ENCODE measurements at regions not wholly inside any gene's neighbourhood (a gene's known extent, or its start where the extent isn't known, plus 50 kb on each side); places are given as distances from the start of the nearest gene placed in this dataset.
"Not testable (repeated sequence)": the region's sequence is repeated elsewhere in the genome, so short reads cannot be mapped to it uniquely, and the experiment has no call there.

DNA sequence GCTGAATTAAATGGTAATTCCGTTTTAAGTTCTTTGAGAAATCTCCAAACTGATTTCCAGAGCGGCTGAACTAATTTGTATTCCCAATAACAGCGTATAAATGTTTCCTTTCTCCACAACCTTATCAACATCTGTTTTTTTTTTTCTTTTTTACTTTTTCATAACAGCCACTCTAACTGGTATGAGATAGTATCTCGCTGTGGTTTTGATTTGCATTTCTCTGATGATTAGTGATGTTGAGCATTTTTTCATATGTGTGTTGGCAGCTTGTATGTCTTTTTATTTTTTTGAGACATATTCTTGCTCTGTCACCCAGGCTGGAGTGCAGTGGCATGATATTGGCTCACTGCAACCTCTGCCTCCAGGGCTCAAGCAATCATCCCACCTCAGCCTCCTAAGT lies 2018.3 kb upstream of the ACO1 start:
- TF ChIP-seq, protein P1, sequence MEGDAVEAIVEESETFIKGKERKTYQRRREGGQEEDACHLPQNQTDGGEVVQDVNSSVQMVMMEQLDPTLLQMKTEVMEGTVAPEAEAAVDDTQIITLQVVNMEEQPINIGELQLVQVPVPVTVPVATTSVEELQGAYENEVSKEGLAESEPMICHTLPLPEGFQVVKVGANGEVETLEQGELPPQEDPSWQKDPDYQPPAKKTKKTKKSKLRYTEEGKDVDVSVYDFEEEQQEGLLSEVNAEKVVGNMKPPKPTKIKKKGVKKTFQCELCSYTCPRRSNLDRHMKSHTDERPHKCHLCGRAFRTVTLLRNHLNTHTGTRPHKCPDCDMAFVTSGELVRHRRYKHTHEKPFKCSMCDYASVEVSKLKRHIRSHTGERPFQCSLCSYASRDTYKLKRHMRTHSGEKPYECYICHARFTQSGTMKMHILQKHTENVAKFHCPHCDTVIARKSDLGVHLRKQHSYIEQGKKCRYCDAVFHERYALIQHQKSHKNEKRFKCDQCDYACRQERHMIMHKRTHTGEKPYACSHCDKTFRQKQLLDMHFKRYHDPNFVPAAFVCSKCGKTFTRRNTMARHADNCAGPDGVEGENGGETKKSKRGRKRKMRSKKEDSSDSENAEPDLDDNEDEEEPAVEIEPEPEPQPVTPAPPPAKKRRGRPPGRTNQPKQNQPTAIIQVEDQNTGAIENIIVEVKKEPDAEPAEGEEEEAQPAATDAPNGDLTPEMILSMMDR (IDR thresholded peaks at IDR 0.05), result not testable (repeated sequence)
- TF ChIP-seq POLR2AphosphoS5 (IDR thresholded peaks at IDR 0.05; ENCODE audit: low read depth, low read length), result not testable (repeated sequence)
